Bronchial epithelial cell (primary cell): ENCODE measurements at regions not wholly inside any gene's neighbourhood (a gene's known extent, or its start where the extent isn't known, plus 50 kb on each side); places are given as distances from the start of the nearest gene placed in this dataset.

Experiments used
- DNase-seq: peaks from one replicate; pipeline ENCODE4 v3.0.0-alpha.2; 2010; ENCODE audit warnings: low read depth
- FAIRE-seq: peaks from 2 replicates; lab custom pipeline; 2011; peaks lifted over from hg19 to GRCh38; lab: Jason Lieb, UNC
- H3K27me3 ChIP-seq: 2 replicates; pipeline ENCODE4 v1.5.1; 2011; ENCODE audit warnings: low read length; ENCODE audit not compliant: control insufficient read depth, insufficient read depth
- H3K36me3 ChIP-seq: 2 replicates; pipeline ENCODE4 v1.5.1; 2011; ENCODE audit warnings: low read length; ENCODE audit not compliant: control insufficient read depth, insufficient read depth
- H3K4me3 ChIP-seq: 2 replicates; pipeline ENCODE4 v1.5.1; 2011; ENCODE audit warnings: mild to moderate bottlenecking, low read depth, low read length, control low read depth
- TF ChIP-seq, protein P1 (sequence below): IDR thresholded peaks from 2 replicates; pipeline ENCODE4 v1.5.1; 2011; ENCODE audit warnings: mild to moderate bottlenecking, moderate library complexity, low read length, control low read depth, inconsistent platforms; ENCODE audit not compliant: insufficient read depth, severe bottlenecking

DNA sequence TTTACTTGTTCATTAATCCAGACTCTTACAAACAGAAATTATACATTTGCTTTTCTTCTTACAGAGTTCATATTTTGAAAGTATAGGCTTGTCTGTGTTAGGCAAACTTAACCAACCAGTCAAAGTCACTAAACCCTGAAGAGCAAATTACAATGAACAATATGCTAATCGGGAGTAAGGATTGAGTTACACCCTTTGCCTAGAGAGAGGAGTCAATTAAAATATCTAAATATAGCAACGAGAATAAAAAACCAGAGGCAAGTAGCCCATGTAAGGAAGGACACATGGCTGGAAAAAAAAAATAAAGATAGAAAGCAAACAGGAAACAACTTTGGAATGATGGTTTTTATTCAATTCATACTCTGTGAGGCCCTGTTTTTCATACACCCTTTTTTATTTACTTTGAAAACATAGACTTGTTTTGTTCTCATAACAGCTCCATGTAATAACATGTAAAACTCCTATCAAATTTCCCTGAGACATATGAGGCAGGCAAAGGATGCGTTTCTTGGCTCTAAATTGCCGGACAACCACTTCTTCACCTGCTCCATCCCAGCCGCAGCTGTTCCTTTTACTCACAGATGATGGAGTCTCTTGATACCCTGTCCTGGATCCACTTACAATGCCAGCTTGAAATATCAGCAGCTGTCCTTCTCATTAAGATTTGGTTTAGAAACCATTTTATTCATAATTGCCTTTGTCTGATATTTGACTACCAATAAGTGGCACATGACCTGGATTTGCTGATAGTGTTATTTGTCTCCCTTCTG, 767.7 kb upstream of the GCFC2 start:
- no peak for FAIRE-seq
- H3K36me3 ChIP-seq, result no peaks in the 10 kb centered on the region

DNA sequence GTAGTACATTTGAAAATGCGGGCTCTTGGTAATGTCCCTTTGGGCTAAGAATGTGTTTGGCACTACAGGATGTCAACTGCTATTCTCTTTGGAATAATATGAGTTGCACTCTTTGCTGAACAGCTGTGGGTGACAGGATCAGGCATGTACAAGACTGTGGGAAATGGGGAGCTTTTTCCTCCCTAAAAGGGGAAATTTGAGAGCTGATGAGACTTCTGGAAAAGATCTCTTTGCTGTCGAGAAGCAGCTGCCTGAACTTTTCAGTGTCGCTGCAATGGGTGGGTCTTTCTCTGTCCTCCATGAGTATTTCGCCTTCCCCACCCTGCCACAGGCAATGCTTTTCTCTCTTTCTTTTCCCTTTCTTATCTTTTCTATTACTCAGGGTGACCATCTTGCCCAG, 762.2 kb upstream of the GCFC2 start:
- no peak for DNase-seq
- H3K4me3 ChIP-seq, result no peak overlapping the region
- TF ChIP-seq, protein P1, sequence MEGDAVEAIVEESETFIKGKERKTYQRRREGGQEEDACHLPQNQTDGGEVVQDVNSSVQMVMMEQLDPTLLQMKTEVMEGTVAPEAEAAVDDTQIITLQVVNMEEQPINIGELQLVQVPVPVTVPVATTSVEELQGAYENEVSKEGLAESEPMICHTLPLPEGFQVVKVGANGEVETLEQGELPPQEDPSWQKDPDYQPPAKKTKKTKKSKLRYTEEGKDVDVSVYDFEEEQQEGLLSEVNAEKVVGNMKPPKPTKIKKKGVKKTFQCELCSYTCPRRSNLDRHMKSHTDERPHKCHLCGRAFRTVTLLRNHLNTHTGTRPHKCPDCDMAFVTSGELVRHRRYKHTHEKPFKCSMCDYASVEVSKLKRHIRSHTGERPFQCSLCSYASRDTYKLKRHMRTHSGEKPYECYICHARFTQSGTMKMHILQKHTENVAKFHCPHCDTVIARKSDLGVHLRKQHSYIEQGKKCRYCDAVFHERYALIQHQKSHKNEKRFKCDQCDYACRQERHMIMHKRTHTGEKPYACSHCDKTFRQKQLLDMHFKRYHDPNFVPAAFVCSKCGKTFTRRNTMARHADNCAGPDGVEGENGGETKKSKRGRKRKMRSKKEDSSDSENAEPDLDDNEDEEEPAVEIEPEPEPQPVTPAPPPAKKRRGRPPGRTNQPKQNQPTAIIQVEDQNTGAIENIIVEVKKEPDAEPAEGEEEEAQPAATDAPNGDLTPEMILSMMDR, result no peak
- no peaks in the 10 kb centered on the region for H3K36me3 ChIP-seq
- FAIRE-seq, result no peak
- H3K27me3 ChIP-seq, result no peaks in the 10 kb centered on the region

More for the DNA sequence above, 767.7 kb upstream of the GCFC2 start:
- Histone ChIP-seq H3K27me3 (no peaks in the 10 kb centered on the region), H3K4me3 (no peak overlapping the region)
- TF ChIP-seq, protein P1, result no peak
- DNase-seq, result no peak

DNA sequence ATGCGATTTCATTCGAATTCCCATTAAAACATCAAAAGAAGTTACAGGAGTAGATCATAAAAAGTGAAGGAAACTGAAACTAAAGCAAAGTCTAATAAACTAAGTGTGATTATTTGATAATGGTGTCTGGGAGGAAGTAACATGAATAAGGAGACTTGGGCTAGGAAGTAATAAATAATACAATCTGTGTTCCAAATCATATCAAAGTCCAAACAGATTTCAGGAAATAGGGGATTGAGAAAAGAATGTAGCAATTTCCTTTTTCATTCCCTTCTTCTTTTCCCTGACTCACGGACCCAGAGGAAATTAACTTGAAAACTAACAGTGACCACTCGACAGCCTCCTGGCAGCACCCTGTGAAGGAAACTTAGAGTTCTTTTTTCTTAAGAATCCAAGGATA, 758.4 kb upstream of the GCFC2 start:
- H3K36me3 ChIP-seq, result no peaks in the 10 kb centered on the region
- no peaks in the 10 kb centered on the region for H3K27me3 ChIP-seq
- TF ChIP-seq, protein P1, result no peak
- DNase-seq (no peak), FAIRE-seq (no peak)
- H3K4me3 ChIP-seq, result no peak overlapping the region

DNA sequence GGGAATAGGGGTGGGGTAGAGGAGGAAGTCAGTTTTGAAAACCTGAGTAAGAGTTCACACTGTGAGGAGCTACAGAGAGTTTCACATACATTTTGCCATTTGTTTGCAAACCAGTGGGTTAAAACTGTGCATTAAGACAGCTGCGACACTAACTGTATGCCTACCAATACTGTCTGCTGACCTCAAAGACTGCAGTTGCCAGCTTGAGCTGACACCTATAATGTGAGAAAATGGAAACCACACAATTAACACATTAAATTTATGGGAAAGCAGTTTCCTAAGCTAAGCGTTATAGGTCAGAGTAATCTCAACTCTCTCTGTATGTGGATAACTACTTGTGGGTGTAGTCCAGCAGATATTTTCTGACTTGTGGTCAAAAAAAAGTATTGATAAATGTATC, 756.6 kb upstream of the GCFC2 start:
- no peak for FAIRE-seq
- H3K27me3 ChIP-seq, result no peaks in the 10 kb centered on the region
- H3K36me3 ChIP-seq, result no peaks in the 10 kb centered on the region
- TF ChIP-seq, protein P1, result no peak
- H3K4me3 ChIP-seq, result no peak overlapping the region
- no peak for DNase-seq

DNA sequence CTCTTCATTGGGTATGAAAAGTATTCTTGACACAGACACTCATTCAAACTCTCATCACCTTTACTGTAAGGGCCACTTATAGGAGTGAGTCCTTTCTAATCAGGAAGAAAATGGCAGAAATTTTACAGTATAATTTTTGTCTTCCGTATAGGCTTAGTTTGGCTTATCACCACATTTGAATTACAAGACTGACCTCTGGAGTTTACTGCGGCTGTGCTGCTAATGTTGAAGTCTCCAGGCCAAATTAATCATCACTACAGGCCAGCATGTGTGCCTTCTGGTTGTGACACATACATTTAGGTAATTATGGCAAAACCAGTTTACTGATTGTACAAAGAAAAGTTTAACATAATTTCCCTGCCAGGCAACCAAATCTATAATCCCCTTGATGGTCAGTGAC, 753.6 kb upstream of the GCFC2 start:
- Histone ChIP-seq H3K27me3 (no peaks in the 10 kb centered on the region), H3K4me3 (no peak overlapping the region), H3K36me3 (no peaks in the 10 kb centered on the region)
- FAIRE-seq, result no peak
- TF ChIP-seq, protein P1, result no peak
- DNase-seq, result peak; percentile 6

DNA sequence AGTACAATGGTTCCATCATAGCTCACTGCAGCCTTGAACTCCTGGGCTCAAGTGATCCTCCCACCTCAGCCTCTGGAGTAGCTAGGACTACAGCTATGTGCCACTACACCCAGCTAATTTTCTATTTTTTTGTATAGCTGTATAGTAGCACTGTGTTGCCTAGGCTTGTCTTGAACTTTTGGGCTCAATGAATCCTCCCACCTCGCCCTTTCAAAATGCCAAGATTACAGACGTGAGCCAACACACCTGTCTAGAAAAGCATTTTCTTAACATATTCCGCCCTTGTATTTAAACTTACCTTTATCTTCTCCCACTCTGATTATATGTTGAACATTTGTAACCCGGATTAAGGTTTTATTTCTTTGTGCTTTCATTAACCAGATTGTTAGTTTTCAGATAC, 750.7 kb upstream of the GCFC2 start:
- DNase-seq (no peak), FAIRE-seq (no peak)
- Histone ChIP-seq H3K36me3 (no peaks in the 10 kb centered on the region), H3K27me3 (no peaks in the 10 kb centered on the region), H3K4me3 (no peak overlapping the region)
- TF ChIP-seq, protein P1, result no peak
